ENCODE measurements at regions not wholly inside any gene's neighbourhood (a gene's known extent, or its start where the extent isn't known, plus 50 kb on each side); places are given as distances from the start of the nearest gene placed in this dataset.
"Not testable (repeated sequence)": the region's sequence is repeated elsewhere in the genome, so short reads cannot be mapped to it uniquely, and the experiment has no call there.

- FAIRE-seq (no peak), DNase-seq (ENCODE audit: insufficient read length, low spot score) (no peak)
- no peak for TF ChIP-seq PAX5 (IDR thresholded peaks at IDR 0.05; ENCODE audit: insufficient read depth, low read length, severe bottlenecking)
Measured at GRCh38 chr4:127505203-127505602, 127.6 kb upstream of the INTU start.

GRCh38 chr4:127506283-127506682 lies 126.5 kb upstream of the INTU start:
- no peak for DNase-seq (ENCODE audit: insufficient read length, low spot score)
- TF ChIP-seq POU2F2 (IDR thresholded peaks at IDR 0.05; ENCODE audit: low read depth, low read length) (no peak), POLR2A (IDR thresholded peaks at IDR 0.05; ENCODE audit: low read depth, low read length) (no peak), POLR2AphosphoS5 (IDR thresholded peaks at IDR 0.05; ENCODE audit: low read depth, low read length) (no peak), TAF1 (IDR thresholded peaks at IDR 0.05; ENCODE audit: low read depth, low read length) (no peak), PAX5 (IDR thresholded peaks at IDR 0.05; ENCODE audit: insufficient read depth, low read length, severe bottlenecking) (no peak), SPI1 (IDR thresholded peaks at IDR 0.05; ENCODE audit: low read depth, low read length) (peak; percentile 84)
- FAIRE-seq, result no peak

GRCh38 chr4:127509155-127509554 lies 123.6 kb upstream of the INTU start:
- TF ChIP-seq TAF1 (IDR thresholded peaks at IDR 0.05; ENCODE audit: low read depth, low read length), result no peak
- TF ChIP-seq POLR2A (IDR thresholded peaks at IDR 0.05; ENCODE audit: low read depth, low read length), result no peak
- TF ChIP-seq PAX5 (IDR thresholded peaks at IDR 0.05; ENCODE audit: insufficient read depth, low read length, severe bottlenecking), result no peak
- TF ChIP-seq SPI1 (IDR thresholded peaks at IDR 0.05; ENCODE audit: low read depth, low read length), result no peak
- TF ChIP-seq POLR2AphosphoS5 (IDR thresholded peaks at IDR 0.05; ENCODE audit: low read depth, low read length), result no peak
- TF ChIP-seq POU2F2 (IDR thresholded peaks at IDR 0.05; ENCODE audit: low read depth, low read length), result no peak
- DNase-seq (ENCODE audit: insufficient read length, low spot score) (no peak), FAIRE-seq (no peak)

- not testable (repeated sequence) for FAIRE-seq; DNase-seq (ENCODE audit: insufficient read length, low spot score)
Measured at GRCh38 chr4:127512672-127513071, 120.1 kb upstream of the INTU start.

DNA sequence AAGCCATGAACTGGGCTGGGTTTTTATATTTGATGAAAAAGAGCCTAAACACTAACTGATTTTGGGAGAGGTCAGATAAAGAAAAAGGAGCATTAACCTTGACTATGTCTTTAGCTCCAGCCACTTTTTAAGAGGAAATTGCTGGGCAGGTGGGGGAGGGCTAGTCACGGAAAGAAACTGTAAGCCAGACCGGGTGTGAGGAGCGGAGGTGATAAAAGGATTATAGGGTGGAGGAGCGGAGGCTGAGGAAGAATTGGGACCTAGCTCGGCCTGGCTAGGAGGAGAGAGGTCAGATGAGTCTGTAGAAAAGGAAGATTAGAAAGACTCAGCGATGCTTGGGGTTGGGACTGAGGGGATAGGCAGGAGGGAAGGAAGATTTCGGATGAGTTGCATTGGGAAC lies 117.5 kb upstream of the INTU start:
- DNase-seq (ENCODE audit: insufficient read length, low spot score); FAIRE-seq: not testable (repeated sequence)

GRCh38 chr4:127518046-127518445 lies 114.7 kb upstream of the INTU start:
- TF ChIP-seq TAF1 (IDR thresholded peaks at IDR 0.05; ENCODE audit: low read depth, low read length) (no peak), POU2F2 (IDR thresholded peaks at IDR 0.05; ENCODE audit: low read depth, low read length) (no peak), SPI1 (IDR thresholded peaks at IDR 0.05; ENCODE audit: low read depth, low read length) (no peak), POLR2AphosphoS5 (IDR thresholded peaks at IDR 0.05; ENCODE audit: low read depth, low read length) (no peak), PAX5 (IDR thresholded peaks at IDR 0.05; ENCODE audit: insufficient read depth, low read length, severe bottlenecking) (no peak), POLR2A (IDR thresholded peaks at IDR 0.05; ENCODE audit: low read depth, low read length) (no peak)
- DNase-seq (ENCODE audit: insufficient read length, low spot score), result no peak
- FAIRE-seq, result no peak

DNA sequence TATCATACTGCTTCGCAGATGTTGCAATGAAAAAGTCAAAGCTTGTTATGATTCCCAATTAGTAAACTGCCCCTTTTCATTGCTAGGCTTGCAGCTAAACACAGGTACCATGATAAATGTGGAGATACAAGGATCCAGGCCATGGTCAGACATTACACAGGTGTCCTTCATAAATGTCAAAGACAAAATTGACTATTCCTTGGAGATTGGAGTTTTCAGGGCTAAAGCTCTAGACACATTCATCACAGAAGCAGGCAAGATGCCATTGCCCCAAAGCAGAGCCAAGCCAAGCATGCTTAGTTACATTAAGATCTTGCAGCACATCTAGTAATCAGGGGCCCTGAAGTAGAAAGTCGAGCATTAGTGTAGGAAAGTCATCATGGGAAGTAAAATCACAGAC lies 111.3 kb upstream of the INTU start:
- no peak for TF ChIP-seq TAF1 (IDR thresholded peaks at IDR 0.05; ENCODE audit: low read depth, low read length)
- FAIRE-seq (no peak), DNase-seq (ENCODE audit: insufficient read length, low spot score) (no peak)

- FAIRE-seq (no peak), DNase-seq (ENCODE audit: insufficient read length, low spot score) (no peak)
- TF ChIP-seq PAX5 (IDR thresholded peaks at IDR 0.05; ENCODE audit: insufficient read depth, low read length, severe bottlenecking), result no peak
- no peak for TF ChIP-seq POLR2AphosphoS5 (IDR thresholded peaks at IDR 0.05; ENCODE audit: low read depth, low read length)
- TF ChIP-seq SPI1 (IDR thresholded peaks at IDR 0.05; ENCODE audit: low read depth, low read length), result no peak
- no peak for TF ChIP-seq POU2F2 (IDR thresholded peaks at IDR 0.05; ENCODE audit: low read depth, low read length)
- no peak for TF ChIP-seq TAF1 (IDR thresholded peaks at IDR 0.05; ENCODE audit: low read depth, low read length)
- no peak for TF ChIP-seq POLR2A (IDR thresholded peaks at IDR 0.05; ENCODE audit: low read depth, low read length)
Measured at GRCh38 chr4:127523369-127523768, 109.4 kb upstream of the INTU start.

- no peak for FAIRE-seq
- TF ChIP-seq SPI1 (IDR thresholded peaks at IDR 0.05; ENCODE audit: low read depth, low read length), result no peak
- no peak for TF ChIP-seq PAX5 (IDR thresholded peaks at IDR 0.05; ENCODE audit: insufficient read depth, low read length, severe bottlenecking)
- no peak for TF ChIP-seq TAF1 (IDR thresholded peaks at IDR 0.05; ENCODE audit: low read depth, low read length)
- no peak for TF ChIP-seq POLR2A (IDR thresholded peaks at IDR 0.05; ENCODE audit: low read depth, low read length)
- no peak for TF ChIP-seq POLR2AphosphoS5 (IDR thresholded peaks at IDR 0.05; ENCODE audit: low read depth, low read length)
- no peak for TF ChIP-seq POU2F2 (IDR thresholded peaks at IDR 0.05; ENCODE audit: low read depth, low read length)
- no peak for DNase-seq (ENCODE audit: insufficient read length, low spot score)
Measured at GRCh38 chr4:127525608-127526007, 107.1 kb upstream of the INTU start.

DNA sequence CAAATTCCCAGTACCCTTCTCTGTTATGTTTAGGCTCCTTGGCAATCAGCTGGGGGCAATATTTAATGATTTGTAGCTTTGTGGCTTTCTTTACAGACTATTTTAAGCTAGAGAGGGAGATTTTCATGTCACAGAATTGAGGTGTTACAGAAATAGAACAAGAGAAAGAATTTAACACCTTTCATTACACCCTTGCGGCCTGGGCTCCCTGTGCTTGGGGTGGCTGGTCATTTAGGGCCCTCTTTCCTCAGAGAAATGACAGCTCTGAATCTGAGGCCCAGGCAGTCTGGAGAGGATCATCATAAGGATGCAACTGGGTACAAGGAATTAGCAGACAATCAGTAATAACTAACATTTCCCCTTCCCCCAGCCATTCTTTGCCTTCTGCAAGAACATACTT lies 104.5 kb upstream of the INTU start:
- DNase-seq (ENCODE audit: insufficient read length, low spot score) (no peak), FAIRE-seq (no peak)
- TF ChIP-seq TAF1 (IDR thresholded peaks at IDR 0.05; ENCODE audit: low read depth, low read length), result no peak
- TF ChIP-seq SPI1 (IDR thresholded peaks at IDR 0.05; ENCODE audit: low read depth, low read length), result no peak
- TF ChIP-seq POLR2AphosphoS5 (IDR thresholded peaks at IDR 0.05; ENCODE audit: low read depth, low read length), result no peak
- no peak for TF ChIP-seq POLR2A (IDR thresholded peaks at IDR 0.05; ENCODE audit: low read depth, low read length)
- no peak for TF ChIP-seq PAX5 (IDR thresholded peaks at IDR 0.05; ENCODE audit: insufficient read depth, low read length, severe bottlenecking)
- no peak for TF ChIP-seq POU2F2 (IDR thresholded peaks at IDR 0.05; ENCODE audit: low read depth, low read length)

GRCh38 chr4:127529879-127530278 lies 102.9 kb upstream of the INTU start:
- DNase-seq (ENCODE audit: insufficient read length, low spot score); FAIRE-seq: not testable (repeated sequence)
